ENCODE measurements at regions not wholly inside any gene's neighbourhood (a gene's known extent, or its start where the extent isn't known, plus 50 kb on each side); places are given as distances from the start of the nearest gene placed in this dataset.

DNA sequence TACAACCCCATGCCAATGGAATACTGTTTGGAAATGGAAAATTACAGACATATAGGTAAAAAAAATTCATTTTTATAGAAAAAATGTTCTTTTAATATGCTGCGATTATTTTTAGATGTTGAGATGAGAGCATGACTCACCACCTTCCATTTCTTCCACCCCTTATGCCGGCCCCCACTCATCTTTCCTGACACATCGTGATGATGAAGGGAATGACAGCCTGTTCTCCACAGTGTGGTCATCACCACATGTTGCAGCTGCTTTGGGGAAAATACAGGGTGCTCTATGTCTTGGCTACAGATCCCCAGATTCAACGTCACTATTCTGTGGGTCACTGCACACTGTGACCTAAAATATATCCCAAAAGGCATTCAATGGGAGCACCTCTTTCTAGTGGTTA is 916.2 kb downstream of the METTL15 start:
- no peaks in the 10 kb centered on the region for H3K27me3 ChIP-seq (ENCODE audit: control insufficient read depth in 1 of 2, insufficient read depth in 2 of 2, low read length in 2 of 2)
- no peak overlapping the region for H3K27ac ChIP-seq (ENCODE audit: low read depth in 2 of 2, low read length in 1 of 2)
- no peaks in the 10 kb centered on the region for H3K36me3 ChIP-seq (ENCODE audit: control insufficient read depth in 2 of 2, insufficient read depth in 2 of 2, low read length in 1 of 2)
- no peaks in the 10 kb centered on the region for H3K4me1 ChIP-seq (ENCODE audit: control insufficient read depth in 2 of 2, insufficient read depth in 2 of 2, low read length in 1 of 2)
- H3K9me3 ChIP-seq (ENCODE audit: control insufficient read depth in 2 of 2, insufficient read depth in 1 of 2, low read depth in 1 of 2, low read length in 1 of 2): no peaks in the 10 kb centered on the region
- H3K4me3 ChIP-seq (ENCODE audit: low read depth in 1 of 2, low read length in 2 of 2): no peak overlapping the region
- 86 to 91% methylated on average over 4 of the region's 4 CpGs for WGBS, 2 donors

DNA sequence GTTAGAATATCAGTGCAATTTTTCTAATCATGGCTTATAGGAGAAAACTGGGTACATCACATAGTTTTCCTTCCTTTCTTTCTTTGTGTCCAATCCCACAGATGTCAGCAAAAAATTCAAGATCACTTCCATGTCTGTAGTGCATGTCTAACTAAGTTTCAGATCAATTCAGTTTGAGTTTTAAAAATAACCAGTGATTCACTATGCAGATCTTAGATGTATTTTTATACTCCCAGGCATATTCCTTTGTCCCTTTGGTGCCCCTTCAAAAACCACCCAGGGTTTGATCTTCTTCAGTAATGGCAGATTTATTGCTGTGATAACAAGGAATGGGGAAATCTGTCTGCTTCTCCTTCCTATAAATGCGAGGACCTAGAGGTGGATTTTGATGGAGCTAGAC is 915.6 kb downstream of the METTL15 start:
- H3K9me3 ChIP-seq (ENCODE audit: control insufficient read depth in 2 of 2, insufficient read depth in 1 of 2, low read depth in 1 of 2, low read length in 1 of 2): no peaks in the 10 kb centered on the region
- no peak overlapping the region for H3K27ac ChIP-seq (ENCODE audit: low read depth in 2 of 2, low read length in 1 of 2)
- 88 to 94% methylated on average over 1 of the region's 1 CpG for WGBS, 2 donors
- H3K36me3 ChIP-seq (ENCODE audit: control insufficient read depth in 2 of 2, insufficient read depth in 2 of 2, low read length in 1 of 2): no peaks in the 10 kb centered on the region
- no peak overlapping the region for H3K4me3 ChIP-seq (ENCODE audit: low read depth in 1 of 2, low read length in 2 of 2)
- no peaks in the 10 kb centered on the region for H3K27me3 ChIP-seq (ENCODE audit: control insufficient read depth in 1 of 2, insufficient read depth in 2 of 2, low read length in 2 of 2)
- no peaks in the 10 kb centered on the region for H3K4me1 ChIP-seq (ENCODE audit: control insufficient read depth in 2 of 2, insufficient read depth in 2 of 2, low read length in 1 of 2)

DNA sequence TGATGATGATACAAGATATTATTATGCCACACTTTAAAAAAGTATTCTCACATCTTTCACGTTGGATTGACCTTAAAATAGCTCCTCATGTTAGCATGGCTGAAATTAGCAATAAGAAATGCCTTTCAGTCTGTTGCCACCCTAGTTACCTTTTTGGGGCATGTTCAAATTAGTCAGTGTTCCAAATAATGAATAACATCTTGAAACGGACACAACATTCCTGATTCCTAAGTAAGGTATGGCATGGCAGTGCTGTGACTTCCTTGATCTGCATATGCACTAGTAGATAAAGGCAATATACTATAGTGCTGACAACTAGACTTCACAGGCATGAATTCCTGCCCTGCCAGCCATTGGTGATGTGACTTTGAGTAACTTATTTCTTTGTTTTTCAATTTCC is 914.5 kb downstream of the METTL15 start:
- WGBS, 2 donors: 40 to 44% methylated on average over 2 of the region's 2 CpGs

DNA sequence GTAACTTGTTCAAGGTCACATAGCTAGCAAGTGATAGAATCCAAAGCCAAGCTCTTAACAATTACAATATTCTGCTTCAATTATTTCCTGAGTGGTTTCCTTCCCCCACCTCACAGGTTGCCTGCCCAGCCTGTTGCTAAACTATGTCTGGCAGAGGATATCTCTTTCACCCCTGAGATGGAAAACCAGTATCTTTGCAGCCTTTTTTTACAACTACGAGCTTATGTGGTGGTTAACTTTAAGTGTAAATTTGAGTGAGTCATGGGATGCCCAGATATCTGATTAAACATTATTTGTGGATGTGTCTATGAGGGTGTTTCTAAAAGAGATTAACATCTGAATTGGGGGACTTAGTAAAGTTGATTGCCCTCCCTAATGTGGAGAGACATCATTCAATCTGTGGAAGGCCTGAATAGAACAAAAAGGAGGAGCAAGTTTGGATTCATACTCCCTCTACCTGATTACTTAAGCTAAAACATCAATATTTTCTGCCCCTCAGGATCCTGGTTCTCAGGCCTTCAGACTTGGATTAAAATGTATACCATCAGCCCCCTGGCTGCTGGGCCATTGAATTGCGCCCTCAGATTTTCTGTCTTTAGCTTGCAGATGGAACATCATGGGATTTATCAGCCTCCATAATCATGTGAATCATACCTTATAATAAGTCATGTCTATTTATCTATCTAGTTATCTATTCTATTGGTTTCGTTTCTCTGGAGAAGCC is 911.9 kb downstream of the METTL15 start:
- Histone ChIP-seq H3K27me3 (ENCODE audit: control insufficient read depth in 1 of 2, insufficient read depth in 2 of 2, low read length in 2 of 2) (no peaks in the 10 kb centered on the region), H3K4me3 (ENCODE audit: low read depth in 1 of 2, low read length in 2 of 2) (no peak overlapping the region), H3K4me1 (ENCODE audit: control insufficient read depth in 2 of 2, insufficient read depth in 2 of 2, low read length in 1 of 2) (no peaks in the 10 kb centered on the region), H3K27ac (ENCODE audit: low read depth in 2 of 2, low read length in 1 of 2) (no peak overlapping the region), H3K36me3 (ENCODE audit: control insufficient read depth in 2 of 2, insufficient read depth in 2 of 2, low read length in 1 of 2) (no peaks in the 10 kb centered on the region), H3K9me3 (ENCODE audit: control insufficient read depth in 2 of 2, insufficient read depth in 1 of 2, low read depth in 1 of 2, low read length in 1 of 2) (no peaks in the 10 kb centered on the region)
- 74 to 77% methylated on average over 3 of the region's 3 CpGs for WGBS, 2 donors

More for the DNA sequence above, 914.5 kb downstream of the METTL15 start:
- no peak overlapping the region for H3K27ac ChIP-seq (ENCODE audit: low read depth in 2 of 2, low read length in 1 of 2)
- H3K9me3 ChIP-seq (ENCODE audit: control insufficient read depth in 2 of 2, insufficient read depth in 1 of 2, low read depth in 1 of 2, low read length in 1 of 2): no peaks in the 10 kb centered on the region
- no peaks in the 10 kb centered on the region for H3K27me3 ChIP-seq (ENCODE audit: control insufficient read depth in 1 of 2, insufficient read depth in 2 of 2, low read length in 2 of 2)
- H3K4me1 ChIP-seq (ENCODE audit: control insufficient read depth in 2 of 2, insufficient read depth in 2 of 2, low read length in 1 of 2): no peaks in the 10 kb centered on the region
- H3K4me3 ChIP-seq (ENCODE audit: low read depth in 1 of 2, low read length in 2 of 2): no peak overlapping the region
- H3K36me3 ChIP-seq (ENCODE audit: control insufficient read depth in 2 of 2, insufficient read depth in 2 of 2, low read length in 1 of 2): no peaks in the 10 kb centered on the region

DNA sequence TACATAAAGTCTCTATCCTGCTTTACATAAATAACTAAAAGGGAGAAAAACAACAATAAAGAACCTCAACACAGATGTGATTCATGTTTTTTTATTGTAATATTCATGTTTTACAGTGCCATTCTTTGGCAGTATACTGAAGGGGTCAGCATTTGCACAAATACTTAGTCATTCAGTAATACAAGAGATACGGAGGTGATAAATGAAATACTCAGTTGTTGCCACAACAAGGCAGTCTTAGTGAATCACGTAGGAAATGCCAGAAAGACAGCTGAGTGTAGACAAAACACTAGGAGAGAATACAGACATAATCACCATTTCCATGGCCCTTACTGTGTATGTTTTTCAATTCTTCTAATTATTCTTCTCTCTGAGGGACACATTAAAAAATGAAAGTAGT is 910.4 kb downstream of the METTL15 start:
- Histone ChIP-seq H3K4me1 (ENCODE audit: control insufficient read depth in 2 of 2, insufficient read depth in 2 of 2, low read length in 1 of 2) (no peaks in the 10 kb centered on the region), H3K4me3 (ENCODE audit: low read depth in 1 of 2, low read length in 2 of 2) (no peak overlapping the region), H3K36me3 (ENCODE audit: control insufficient read depth in 2 of 2, insufficient read depth in 2 of 2, low read length in 1 of 2) (no peaks in the 10 kb centered on the region), H3K27me3 (ENCODE audit: control insufficient read depth in 1 of 2, insufficient read depth in 2 of 2, low read length in 2 of 2) (no peaks in the 10 kb centered on the region), H3K27ac (ENCODE audit: low read depth in 2 of 2, low read length in 1 of 2) (no peak overlapping the region), H3K9me3 (ENCODE audit: control insufficient read depth in 2 of 2, insufficient read depth in 1 of 2, low read depth in 1 of 2, low read length in 1 of 2) (no peaks in the 10 kb centered on the region)
- WGBS, 2 donors: 12 to 27% methylated on average over 2 of the region's 2 CpGs

DNA sequence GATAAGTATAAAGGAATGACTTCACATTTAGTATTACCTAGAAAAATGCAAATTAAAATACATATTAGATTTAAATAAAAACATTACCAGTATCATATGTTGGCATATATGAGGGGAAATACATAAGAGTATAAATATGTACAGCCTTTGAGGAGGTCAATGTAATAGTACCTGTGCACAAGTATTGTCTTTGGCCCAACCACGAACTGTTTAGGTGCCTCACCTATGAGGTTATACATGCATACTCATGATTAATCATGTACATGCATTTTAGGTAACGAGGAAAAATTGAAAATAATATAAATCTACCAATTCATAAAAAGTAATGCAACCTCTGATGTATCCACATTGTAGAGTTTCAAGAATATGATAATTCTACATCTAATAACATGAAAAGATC is 909.8 kb downstream of the METTL15 start:
- H3K27ac ChIP-seq (ENCODE audit: low read depth in 2 of 2, low read length in 1 of 2): no peak overlapping the region
- no peaks in the 10 kb centered on the region for H3K27me3 ChIP-seq (ENCODE audit: control insufficient read depth in 1 of 2, insufficient read depth in 2 of 2, low read length in 2 of 2)
- H3K4me1 ChIP-seq (ENCODE audit: control insufficient read depth in 2 of 2, insufficient read depth in 2 of 2, low read length in 1 of 2): no peaks in the 10 kb centered on the region
- WGBS, 2 donors: 78 to 80% methylated on average over 2 of the region's 2 CpGs
- no peak overlapping the region for H3K4me3 ChIP-seq (ENCODE audit: low read depth in 1 of 2, low read length in 2 of 2)
- no peaks in the 10 kb centered on the region for H3K9me3 ChIP-seq (ENCODE audit: control insufficient read depth in 2 of 2, insufficient read depth in 1 of 2, low read depth in 1 of 2, low read length in 1 of 2)
- no peaks in the 10 kb centered on the region for H3K36me3 ChIP-seq (ENCODE audit: control insufficient read depth in 2 of 2, insufficient read depth in 2 of 2, low read length in 1 of 2)

DNA sequence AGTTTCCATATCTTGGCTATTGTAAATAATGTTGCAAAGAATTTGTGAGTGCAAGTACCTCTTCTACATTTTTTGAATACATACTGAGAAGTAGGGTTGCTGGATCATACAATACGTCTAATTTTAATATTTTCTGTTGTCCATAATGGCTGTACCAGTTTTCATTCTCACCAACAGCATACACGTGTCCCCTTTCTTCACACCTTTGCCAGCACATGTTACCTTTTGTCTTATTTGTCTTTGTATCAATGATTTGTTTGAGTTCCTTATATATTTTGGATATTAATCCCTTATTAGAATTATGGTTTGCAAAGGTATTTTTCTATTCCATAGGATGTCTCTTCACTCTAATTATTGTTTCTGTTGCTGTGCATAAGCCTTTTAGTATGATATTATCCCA is 904.3 kb downstream of the METTL15 start:
- WGBS, 2 donors: 18 to 31% methylated on average over 2 of the region's 2 CpGs
- no peak overlapping the region for H3K4me3 ChIP-seq (ENCODE audit: low read depth in 1 of 2, low read length in 2 of 2)
- no peaks in the 10 kb centered on the region for H3K27me3 ChIP-seq (ENCODE audit: control insufficient read depth in 1 of 2, insufficient read depth in 2 of 2, low read length in 2 of 2)
- no peaks in the 10 kb centered on the region for H3K4me1 ChIP-seq (ENCODE audit: control insufficient read depth in 2 of 2, insufficient read depth in 2 of 2, low read length in 1 of 2)
- no peaks in the 10 kb centered on the region for H3K9me3 ChIP-seq (ENCODE audit: control insufficient read depth in 2 of 2, insufficient read depth in 1 of 2, low read depth in 1 of 2, low read length in 1 of 2)
- H3K27ac ChIP-seq (ENCODE audit: low read depth in 2 of 2, low read length in 1 of 2): no peak overlapping the region
- H3K36me3 ChIP-seq (ENCODE audit: control insufficient read depth in 2 of 2, insufficient read depth in 2 of 2, low read length in 1 of 2): no peaks in the 10 kb centered on the region

DNA sequence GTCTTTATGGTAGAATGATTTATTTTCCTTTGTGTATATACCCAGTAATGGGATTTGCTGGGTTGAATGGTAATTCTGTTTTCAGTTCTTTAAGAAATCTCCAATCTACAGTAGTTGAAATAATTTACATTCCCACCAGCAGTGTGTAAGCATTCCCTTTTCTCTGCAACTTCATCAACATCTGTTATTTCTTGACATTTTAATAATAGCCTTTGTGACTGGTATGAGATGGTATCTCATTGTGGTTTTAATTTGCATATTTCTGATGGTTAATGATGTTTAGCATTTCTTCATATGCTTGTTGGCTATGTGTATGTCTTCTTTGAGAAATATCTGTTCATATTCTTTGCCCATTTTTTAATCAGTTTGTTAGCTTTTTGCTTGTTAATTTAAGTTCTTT is 901.2 kb downstream of the METTL15 start:
- Histone ChIP-seq H3K9me3 (ENCODE audit: control insufficient read depth in 2 of 2, insufficient read depth in 1 of 2, low read depth in 1 of 2, low read length in 1 of 2) (no peaks in the 10 kb centered on the region), H3K27ac (ENCODE audit: low read depth in 2 of 2, low read length in 1 of 2) (no peak overlapping the region), H3K4me1 (ENCODE audit: control insufficient read depth in 2 of 2, insufficient read depth in 2 of 2, low read length in 1 of 2) (no peaks in the 10 kb centered on the region), H3K27me3 (ENCODE audit: control insufficient read depth in 1 of 2, insufficient read depth in 2 of 2, low read length in 2 of 2) (no peaks in the 10 kb centered on the region), H3K36me3 (ENCODE audit: control insufficient read depth in 2 of 2, insufficient read depth in 2 of 2, low read length in 1 of 2) (no peaks in the 10 kb centered on the region), H3K4me3 (ENCODE audit: low read depth in 1 of 2, low read length in 2 of 2) (no peak overlapping the region)

DNA sequence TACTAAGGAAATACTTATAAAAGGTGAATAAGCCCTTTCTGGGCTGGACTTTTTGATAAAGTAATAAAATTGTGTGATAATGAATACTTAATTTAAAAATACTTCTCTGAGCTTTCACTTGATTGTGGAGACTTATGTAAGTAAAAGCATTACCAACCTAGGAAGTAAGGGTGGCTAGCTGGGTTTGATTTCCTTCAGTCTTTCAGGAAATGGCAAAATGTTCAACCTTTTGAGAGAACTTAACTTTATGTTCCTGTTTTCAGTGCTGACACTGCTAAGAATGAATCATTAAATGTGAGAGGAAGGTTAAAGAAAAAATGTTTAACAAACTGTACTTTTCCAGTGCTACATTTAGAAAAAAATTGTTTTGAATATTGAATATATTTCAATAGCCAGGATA is 900.3 kb downstream of the METTL15 start:
- no peaks in the 10 kb centered on the region for H3K36me3 ChIP-seq (ENCODE audit: control insufficient read depth in 2 of 2, insufficient read depth in 2 of 2, low read length in 1 of 2)
- no peak overlapping the region for H3K4me3 ChIP-seq (ENCODE audit: low read depth in 1 of 2, low read length in 2 of 2)
- H3K9me3 ChIP-seq (ENCODE audit: control insufficient read depth in 2 of 2, insufficient read depth in 1 of 2, low read depth in 1 of 2, low read length in 1 of 2): no peaks in the 10 kb centered on the region
- no peak overlapping the region for H3K27ac ChIP-seq (ENCODE audit: low read depth in 2 of 2, low read length in 1 of 2)
- no peaks in the 10 kb centered on the region for H3K27me3 ChIP-seq (ENCODE audit: control insufficient read depth in 1 of 2, insufficient read depth in 2 of 2, low read length in 2 of 2)
- no peaks in the 10 kb centered on the region for H3K4me1 ChIP-seq (ENCODE audit: control insufficient read depth in 2 of 2, insufficient read depth in 2 of 2, low read length in 1 of 2)

DNA sequence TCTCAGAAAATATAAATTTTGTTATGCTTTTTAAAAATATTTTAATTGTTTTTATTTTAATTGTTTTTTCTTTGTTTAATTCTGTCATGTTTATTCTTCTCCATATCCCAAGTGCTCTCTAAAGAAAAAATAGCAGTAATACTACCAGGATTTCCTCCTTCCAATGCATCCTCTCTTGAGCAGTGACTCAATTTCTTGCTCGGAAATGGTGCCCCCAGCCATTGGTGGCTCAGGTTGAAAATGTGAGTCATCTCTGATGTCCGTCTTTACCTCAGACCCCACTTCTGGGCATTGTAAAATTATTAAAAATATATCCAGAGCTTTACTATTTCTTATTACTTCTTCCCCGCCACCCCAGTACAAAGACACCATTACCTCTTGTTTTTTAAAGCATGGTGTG is 898.5 kb downstream of the METTL15 start:
- no peaks in the 10 kb centered on the region for H3K27me3 ChIP-seq (ENCODE audit: control insufficient read depth in 1 of 2, insufficient read depth in 2 of 2, low read length in 2 of 2)
- H3K4me1 ChIP-seq (ENCODE audit: control insufficient read depth in 2 of 2, insufficient read depth in 2 of 2, low read length in 1 of 2): no peaks in the 10 kb centered on the region
- WGBS, 2 donors: 79 to 90% methylated on average over 3 of the region's 3 CpGs
- H3K4me3 ChIP-seq (ENCODE audit: low read depth in 1 of 2, low read length in 2 of 2): no peak overlapping the region
- H3K27ac ChIP-seq (ENCODE audit: low read depth in 2 of 2, low read length in 1 of 2): no peak overlapping the region
- no peaks in the 10 kb centered on the region for H3K9me3 ChIP-seq (ENCODE audit: control insufficient read depth in 2 of 2, insufficient read depth in 1 of 2, low read depth in 1 of 2, low read length in 1 of 2)
- no peaks in the 10 kb centered on the region for H3K36me3 ChIP-seq (ENCODE audit: control insufficient read depth in 2 of 2, insufficient read depth in 2 of 2, low read length in 1 of 2)

Measured in esophagus (tissue), 2 donors.